ELF-1 (cell line): ENCODE measurements at regions not wholly inside any gene's neighbourhood (a gene's known extent, or its start where the extent isn't known, plus 50 kb on each side); places are given as distances from the start of the nearest gene placed in this dataset.
"Not testable (repeated sequence)": the region's sequence is repeated elsewhere in the genome, so short reads cannot be mapped to it uniquely, and the experiment has no call there.

Experiments used
- DNase-seq: peaks from one replicate; pipeline ENCODE4 v3.0.0-alpha.2; 2016; ENCODE audit warnings: low read depth, low spot score

GRCh38 chr2:66632882-66633281 lies 198.0 kb downstream of the MEIS1 start:
- not testable (repeated sequence) for DNase-seq

- DNase-seq, result no peak
These were observed 198.7 kb downstream of the MEIS1 start for GRCh38 chr2:66633631-66634030.

GRCh38 chr2:66634784-66635183 lies 199.9 kb downstream of the MEIS1 start:
- DNase-seq, result no peak

DNA sequence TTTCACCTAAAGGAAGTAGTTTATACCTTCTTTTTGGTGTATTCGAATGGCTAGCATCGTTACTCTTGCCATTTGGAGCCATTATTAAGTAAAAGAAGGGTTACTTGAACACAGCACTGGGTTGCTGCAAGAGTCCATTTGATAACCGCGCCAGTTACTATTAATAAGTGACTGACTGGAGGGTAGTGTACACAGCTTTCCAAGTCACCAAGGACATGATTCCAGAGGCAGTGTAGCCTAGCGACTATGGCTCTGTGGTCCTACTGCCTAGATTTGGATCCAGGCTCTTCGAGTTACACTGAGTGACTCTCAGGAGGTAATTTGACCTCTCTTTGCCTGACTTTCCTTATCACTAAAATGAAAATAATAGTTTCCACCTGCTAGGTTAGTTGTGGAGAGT lies 206.8 kb downstream of the MEIS1 start:
- DNase-seq, result no peak

DNA sequence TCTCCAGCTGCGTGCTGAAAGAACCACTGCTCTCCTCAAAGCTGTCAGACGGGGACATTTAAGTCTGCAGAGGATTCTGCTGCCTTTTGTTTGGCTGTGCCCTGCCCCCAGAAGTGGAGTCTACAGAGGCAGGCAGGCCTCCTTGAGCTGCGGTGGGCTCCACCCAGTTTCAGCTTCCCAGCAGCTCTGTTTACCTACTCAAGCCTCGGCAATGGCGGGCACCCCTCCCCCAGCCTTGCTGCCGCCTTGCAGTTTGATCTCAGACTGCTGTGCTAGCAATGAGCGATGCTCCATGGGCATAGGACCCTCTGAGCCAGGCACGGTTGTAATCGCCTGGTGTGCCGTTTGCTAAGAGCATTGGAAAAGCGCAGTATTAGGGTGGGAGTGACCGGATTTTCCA lies 213.2 kb downstream of the MEIS1 start:
- peak; percentile 48 for DNase-seq

GRCh38 chr2:66649006-66649405 lies 214.1 kb downstream of the MEIS1 start:
- no peak for DNase-seq

DNA sequence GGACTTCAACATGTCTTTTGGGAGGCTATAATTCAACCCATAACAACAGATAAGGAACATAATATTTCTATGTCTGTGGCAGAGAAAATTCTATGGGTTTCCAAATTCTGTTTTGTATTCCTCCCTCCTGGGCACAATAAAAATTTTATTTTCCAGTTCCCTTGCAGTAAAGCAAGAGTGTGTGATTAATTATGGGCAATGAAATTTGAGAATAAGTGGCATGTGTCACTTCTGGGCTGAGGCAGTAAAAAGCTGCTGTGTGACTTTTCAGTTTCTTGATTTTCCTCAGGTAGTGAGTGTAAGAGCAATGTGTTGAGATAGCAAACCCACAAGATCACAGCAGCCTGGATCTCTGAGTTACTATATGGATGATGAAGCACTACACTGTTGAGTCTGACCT lies 216.4 kb downstream of the MEIS1 start:
- no peak for DNase-seq

DNA sequence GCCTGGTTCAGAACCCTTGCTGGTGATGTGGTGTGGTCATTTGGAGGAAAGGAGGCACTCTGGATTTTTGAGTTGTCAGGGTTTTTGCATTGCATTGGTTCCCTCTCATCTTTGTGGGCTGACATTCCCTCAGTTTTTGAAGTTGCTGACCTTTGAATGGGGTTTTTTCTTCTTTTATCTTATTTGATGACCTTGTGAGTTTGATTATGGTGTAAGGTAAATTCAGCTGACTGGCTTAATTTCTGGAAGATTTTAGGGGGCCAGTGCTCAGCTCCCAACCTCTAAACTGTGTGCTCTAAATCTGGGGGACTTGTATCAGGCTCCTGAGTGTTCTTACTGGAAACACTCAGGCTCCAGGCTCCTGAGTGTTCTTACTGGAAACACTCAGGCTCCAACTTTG lies 225.9 kb downstream of the MEIS1 start:
- DNase-seq, result no peak

- DNase-seq, result no peak
These were observed 226.6 kb downstream of the MEIS1 start for GRCh38 chr2:66661253-66662173.

GRCh38 chr2:66665124-66665984 lies 230.4 kb downstream of the MEIS1 start:
- no peak for DNase-seq

DNA sequence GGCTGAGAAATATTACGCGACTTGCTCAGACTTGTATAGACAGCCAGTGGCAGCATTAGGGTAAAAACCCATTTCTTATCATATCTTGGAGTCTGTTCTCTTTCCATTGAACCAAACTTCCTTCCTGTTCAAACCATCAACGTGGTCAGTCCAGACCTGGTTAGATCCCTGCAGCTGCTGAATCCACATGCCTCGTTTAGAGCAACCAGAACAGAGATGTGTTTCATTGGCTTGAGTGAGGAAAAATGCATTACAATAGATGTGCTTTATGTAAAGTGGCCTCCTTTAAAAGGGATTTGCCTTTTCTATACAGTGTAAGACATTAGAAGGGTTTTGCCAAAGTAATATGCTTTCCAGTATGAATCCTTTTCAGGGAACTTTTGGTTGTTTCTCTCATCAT lies 232.4 kb downstream of the MEIS1 start:
- DNase-seq, result no peak

DNA sequence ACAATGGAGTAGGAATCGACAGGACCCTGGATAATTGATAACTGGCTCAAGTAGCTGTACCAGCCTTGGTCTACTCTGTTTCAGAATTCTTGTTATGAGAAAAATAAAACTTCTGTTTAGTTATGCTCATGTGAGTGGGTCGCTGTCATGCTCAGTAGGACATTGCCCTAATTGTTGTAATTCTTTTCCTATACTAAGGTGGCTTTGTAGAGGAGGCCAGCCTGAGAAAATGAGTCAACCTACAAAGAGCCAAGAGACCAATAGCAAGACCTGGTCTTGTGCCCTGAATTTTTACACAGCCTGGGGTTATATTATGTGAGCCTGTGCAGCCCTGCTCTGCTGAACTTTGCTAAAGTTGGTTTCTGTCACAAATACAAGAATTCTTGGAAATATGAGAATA lies 238.4 kb downstream of the MEIS1 start:
- DNase-seq, result no peak

DNA sequence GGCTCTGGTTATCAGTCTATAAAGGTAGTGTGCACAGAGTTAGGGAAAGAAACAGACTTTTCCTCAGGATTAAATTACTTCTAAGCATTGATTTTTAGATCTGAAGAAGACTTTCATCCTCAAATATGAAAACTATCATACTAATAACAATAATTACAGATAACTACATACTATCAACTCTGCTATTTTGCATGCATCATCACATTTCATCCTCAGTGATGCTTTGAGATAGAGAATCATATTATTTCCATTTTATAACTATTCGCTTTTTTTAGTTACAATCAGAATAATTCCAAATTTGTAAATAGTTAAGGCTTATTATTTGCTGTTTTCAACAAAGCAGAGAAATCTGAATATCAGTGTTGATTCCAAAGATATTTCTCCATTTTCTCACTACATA lies 239.2 kb downstream of the MEIS1 start:
- no peak for DNase-seq

- DNase-seq, result no peak
These were observed 240.7 kb downstream of the MEIS1 start for GRCh38 chr2:66675591-66675990.

GRCh38 chr2:66679442-66679841 lies 244.5 kb downstream of the MEIS1 start:
- peak; percentile 39 for DNase-seq

DNA sequence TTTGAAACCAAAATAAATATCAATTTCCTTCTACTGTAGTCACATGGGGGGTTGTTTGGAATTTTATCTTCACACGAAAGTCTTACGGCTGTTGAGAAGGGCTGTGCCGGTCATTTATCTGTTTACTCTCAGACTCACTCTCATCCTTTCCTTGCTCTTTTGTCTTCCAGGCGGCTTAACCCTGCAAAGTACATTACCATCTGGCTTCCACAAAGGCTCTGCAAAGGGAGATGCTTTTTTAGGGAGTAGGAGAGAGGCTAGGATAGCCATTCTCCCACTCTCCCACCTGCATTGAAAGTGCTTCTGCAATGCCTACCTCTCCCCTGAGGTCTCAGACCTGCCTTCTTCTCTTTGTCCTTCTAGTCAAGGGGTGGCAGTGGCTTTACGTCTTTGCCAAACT lies 247.6 kb downstream of the MEIS1 start:
- peak; percentile 26 for DNase-seq

GRCh38 chr2:66683064-66683463 lies 248.1 kb downstream of the MEIS1 start:
- no peak for DNase-seq

DNA sequence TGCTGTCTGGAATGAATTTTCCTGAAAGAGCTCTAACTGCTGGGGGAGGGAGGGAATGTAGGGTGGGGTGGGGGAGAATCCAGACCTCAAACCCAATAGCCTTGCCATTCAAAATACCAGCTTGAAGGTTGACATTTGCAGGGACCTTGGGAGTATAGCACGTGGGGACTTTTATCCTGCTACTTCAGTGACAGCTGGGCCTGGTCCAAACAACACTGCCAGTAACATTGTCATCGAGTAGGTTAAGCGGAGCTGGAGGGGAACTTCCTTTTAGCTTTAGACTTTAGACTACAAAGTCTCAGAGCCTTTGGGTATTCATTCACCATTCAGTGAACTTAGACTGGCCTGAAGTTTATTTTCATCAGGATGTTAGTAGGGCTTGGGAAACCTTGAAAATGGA lies 248.7 kb downstream of the MEIS1 start:
- no peak for DNase-seq

- no peak for DNase-seq
These were observed 249.4 kb downstream of the MEIS1 start for GRCh38 chr2:66684289-66684688.

DNA sequence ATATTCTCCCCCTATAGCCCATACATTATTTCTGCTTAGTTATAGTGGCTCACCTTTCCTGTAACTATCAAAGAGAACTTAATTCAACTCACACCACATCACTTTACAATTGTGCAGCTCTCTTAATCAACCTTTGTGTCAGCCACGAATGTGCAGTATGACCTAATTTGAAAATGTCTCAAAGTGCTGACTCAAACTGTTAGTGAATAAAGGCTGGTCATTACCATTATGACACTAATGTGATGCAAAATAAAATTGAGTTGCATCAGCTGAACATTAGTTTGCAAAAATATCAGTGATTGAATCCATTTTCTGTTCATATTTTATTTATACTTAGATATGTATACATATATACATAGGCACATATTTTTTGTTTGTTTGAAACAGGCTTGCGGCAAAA lies 251.8 kb downstream of the MEIS1 start:
- no peak for DNase-seq

DNA sequence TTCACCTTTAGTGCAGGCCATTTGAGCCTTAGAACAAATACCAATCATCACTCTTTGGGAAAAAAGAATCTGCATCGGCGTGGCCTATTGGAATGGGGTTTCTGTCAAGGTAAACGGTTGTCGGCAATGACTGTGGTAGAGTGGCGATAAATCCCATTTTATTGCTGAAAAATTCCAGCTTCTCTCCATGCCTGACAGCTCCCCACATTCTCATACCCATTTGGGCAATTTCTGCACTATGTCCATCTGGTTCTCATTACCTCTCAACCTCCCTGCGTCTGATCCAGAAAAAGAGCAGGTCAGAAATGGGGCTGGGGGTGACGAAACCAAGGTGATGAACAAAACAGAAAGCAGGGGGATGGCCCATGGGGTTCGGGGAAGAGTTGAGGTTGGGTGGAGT lies 254.0 kb downstream of the MEIS1 start:
- no peak for DNase-seq

DNA sequence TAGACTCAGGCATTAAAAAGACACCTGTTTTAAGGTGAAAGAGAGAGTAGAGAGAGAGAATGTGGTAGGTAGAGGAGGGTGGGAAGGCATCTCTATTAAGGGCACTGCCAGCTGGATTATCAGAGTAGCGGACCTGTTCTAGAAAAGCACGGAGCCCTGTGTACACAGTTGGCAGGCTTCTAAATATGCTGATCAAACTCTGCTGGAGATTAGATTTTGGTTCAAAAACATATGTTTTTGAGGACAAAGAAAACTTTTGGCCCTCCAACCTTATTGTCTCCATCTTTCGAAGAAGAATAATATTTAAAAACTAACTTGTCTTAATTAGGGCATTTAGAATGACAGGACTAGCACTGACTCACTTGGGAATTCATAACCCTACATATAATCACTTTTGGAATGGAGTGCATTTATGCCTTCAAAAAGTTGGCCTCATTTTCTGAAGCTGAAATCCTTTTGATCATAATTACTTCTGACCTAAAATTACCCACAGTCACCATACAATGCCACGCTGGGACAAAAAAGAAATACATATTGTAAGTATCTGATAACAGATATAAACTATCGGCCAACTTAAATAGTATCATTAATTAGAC lies 254.6 kb downstream of the MEIS1 start:
- no peak for DNase-seq
